ENCODE measurements at regions not wholly inside any gene's neighbourhood (a gene's known extent, or its start where the extent isn't known, plus 50 kb on each side); places are given as distances from the start of the nearest gene placed in this dataset.

DNA sequence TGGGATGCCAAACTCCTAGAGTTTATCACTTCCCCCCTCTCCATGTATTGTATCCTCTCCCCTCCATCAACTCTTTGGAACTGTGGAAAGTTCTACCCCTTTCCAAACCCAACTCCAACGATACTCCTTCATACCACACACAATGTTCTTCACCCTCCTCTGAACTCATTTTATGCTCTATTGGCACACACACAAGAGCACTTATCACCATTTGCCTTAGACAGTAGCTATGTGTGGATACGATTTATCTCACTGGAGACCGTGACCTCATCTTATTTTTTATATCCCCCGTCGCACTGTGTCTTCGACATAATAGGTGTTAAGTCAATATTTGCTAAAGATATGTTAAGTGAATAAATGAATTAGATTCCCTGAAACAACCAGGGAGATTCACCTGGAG, 316.5 kb upstream of the PROK2 start:
- DNase-seq (ENCODE audit: low spot score) = no peak
- TF ChIP-seq, protein P1, sequence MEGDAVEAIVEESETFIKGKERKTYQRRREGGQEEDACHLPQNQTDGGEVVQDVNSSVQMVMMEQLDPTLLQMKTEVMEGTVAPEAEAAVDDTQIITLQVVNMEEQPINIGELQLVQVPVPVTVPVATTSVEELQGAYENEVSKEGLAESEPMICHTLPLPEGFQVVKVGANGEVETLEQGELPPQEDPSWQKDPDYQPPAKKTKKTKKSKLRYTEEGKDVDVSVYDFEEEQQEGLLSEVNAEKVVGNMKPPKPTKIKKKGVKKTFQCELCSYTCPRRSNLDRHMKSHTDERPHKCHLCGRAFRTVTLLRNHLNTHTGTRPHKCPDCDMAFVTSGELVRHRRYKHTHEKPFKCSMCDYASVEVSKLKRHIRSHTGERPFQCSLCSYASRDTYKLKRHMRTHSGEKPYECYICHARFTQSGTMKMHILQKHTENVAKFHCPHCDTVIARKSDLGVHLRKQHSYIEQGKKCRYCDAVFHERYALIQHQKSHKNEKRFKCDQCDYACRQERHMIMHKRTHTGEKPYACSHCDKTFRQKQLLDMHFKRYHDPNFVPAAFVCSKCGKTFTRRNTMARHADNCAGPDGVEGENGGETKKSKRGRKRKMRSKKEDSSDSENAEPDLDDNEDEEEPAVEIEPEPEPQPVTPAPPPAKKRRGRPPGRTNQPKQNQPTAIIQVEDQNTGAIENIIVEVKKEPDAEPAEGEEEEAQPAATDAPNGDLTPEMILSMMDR (IDR thresholded peaks at IDR 0.05) = no peak
- no peaks in the 10 kb centered on the region for H3K27me3 ChIP-seq
- no peaks in the 10 kb centered on the region for H3K36me3 ChIP-seq
- H3K4me3 ChIP-seq = no peak overlapping the region
- no peak overlapping the region for H3K27ac ChIP-seq
- no peaks in the 10 kb centered on the region for H3K9me3 ChIP-seq
- peaks cover 0 to 21% of the 10 kb centered on the region in 2 donors for H3K4me1 ChIP-seq

DNA sequence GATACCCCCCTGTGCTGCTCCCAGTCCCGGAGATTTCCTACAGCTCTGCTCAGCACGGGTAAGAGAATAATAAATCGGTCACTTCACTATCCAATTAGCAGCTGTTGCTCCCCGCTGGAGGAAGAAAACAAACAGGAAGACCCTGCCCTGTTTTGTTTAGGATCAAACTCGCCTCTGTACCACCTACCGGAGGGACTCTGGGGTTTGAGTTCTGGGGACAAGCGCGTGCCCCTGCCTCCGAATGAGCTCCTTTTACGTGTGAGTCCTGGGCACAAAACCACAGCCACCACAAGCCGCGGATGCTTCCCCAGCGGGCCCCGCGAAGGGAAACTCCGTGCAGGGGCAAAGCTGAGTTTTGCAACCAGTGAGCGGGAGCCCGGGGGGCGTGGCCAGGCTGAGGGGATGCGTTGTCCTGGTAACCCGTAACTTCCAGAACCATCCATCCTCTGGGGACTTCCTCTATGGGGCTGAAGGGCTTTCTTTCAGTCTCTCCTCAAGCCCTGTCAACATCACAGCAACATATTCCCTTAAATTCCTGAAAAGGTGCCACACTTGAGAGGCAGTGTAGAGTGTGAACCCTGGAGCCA, 315.7 kb upstream of the PROK2 start:
- no peak overlapping the region for H3K27ac ChIP-seq
- peak; percentile 88 for DNase-seq (ENCODE audit: low spot score)
- TF ChIP-seq, protein P1 (IDR thresholded peaks at IDR 0.05) = no peak

DNA sequence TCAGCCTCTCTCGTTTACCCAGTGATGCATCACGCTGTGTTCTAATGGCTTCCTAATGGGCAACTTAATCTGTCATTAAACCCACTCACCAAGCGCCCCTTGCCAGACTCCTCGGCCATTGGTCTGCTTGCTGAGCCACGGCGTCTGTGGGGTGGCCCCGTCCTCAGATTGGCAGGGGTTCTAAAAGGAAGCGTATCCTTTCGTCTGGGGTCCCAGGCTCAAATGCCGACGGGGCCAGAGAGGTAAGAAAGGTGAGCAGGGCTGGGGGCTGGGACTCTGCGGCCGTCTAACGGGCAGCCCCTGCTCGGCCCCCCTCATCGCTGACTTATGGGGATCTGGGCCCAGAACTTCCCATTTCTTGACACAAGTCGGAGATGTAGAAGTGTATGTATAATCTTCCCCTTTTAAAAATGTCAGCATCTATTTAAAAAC, 315.1 kb upstream of the PROK2 start:
- Histone ChIP-seq H3K9me3 (no peaks in the 10 kb centered on the region), H3K36me3 (no peaks in the 10 kb centered on the region), H3K27ac (no peak overlapping the region), H3K4me1 (peaks cover 0 to 21% of the 10 kb centered on the region in 2 donors), H3K27me3 (no peaks in the 10 kb centered on the region), H3K4me3 (peak overlapping the region; percentile 7 to 37)
- DNase-seq (ENCODE audit: low spot score) = no peak
- TF ChIP-seq, protein P1 (IDR thresholded peaks at IDR 0.05) = no peak

More for the DNA sequence above, 315.7 kb upstream of the PROK2 start:
- Histone ChIP-seq H3K27me3 (no peaks in the 10 kb centered on the region), H3K4me3 (peak overlapping the region; percentile 7 to 37), H3K36me3 (no peaks in the 10 kb centered on the region), H3K4me1 (peaks cover 0 to 21% of the 10 kb centered on the region in 2 donors), H3K9me3 (no peaks in the 10 kb centered on the region)

DNA sequence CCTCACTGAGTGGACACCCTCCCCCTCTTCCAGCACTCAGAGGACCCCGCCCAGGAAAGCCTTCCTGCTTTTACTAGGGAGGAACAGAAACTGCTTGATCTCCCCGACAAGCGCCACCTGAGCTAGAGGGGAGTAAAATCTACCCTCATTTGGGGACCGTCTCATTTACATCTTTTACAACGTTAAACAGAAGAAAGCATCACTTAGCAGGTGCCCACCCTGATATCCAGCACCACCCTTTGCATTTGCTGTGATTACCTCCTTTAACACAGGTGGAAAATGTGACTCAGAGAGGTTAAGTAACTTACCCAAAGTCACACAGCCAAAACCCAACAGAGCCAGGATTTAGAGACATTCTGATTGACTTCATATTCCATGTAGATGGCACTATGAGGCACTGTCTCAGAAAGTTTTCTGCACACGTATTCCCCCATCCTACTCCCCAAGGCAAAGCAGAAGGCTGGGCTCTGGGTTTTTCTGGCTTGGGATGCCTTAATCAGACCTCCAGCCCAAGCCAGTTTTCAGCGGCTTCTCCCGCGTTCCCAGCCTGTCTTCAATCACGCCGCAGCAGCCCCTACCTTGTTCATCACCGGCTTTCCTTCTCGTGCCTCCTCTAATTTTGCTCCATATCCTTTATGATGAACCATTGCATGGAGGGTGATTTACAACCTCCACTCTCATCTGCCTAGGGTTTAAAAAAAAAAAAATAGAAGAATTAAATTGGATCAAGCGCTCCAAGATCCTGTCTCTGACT, 314.6 kb upstream of the PROK2 start:
- H3K9me3 ChIP-seq = no peaks in the 10 kb centered on the region
- no peak for DNase-seq (ENCODE audit: low spot score)
- no peaks in the 10 kb centered on the region for H3K36me3 ChIP-seq
- H3K4me3 ChIP-seq = no peak overlapping the region
- no peaks in the 10 kb centered on the region for H3K27me3 ChIP-seq
- peaks cover 0 to 21% of the 10 kb centered on the region in 2 donors for H3K4me1 ChIP-seq
- no peak overlapping the region for H3K27ac ChIP-seq
- TF ChIP-seq, protein P1 (IDR thresholded peaks at IDR 0.05) = no peak

DNA sequence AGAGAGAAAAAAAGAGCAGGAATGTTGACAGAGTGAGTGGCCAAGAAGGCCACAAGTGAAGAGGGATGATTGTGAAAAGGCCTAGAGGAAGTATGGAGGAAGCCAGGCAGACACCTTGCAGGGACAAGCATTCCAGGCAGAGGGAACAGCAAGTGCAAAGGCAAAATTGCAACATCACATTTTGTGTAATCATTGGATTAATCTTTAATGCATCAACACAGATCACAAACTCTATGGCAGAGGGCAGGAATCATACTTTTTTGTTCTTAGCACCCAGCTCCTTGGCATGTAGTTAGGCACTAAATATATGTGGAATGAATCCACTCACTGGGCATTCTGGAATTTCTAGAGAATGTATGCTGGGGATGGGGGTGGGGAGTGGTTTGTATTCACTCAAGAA, 312.1 kb upstream of the PROK2 start:
- Histone ChIP-seq H3K27me3 (no peaks in the 10 kb centered on the region), H3K27ac (no peak overlapping the region), H3K9me3 (no peaks in the 10 kb centered on the region), H3K4me1 (peaks cover 0 to 16% of the 10 kb centered on the region in 2 donors), H3K4me3 (no peak overlapping the region), H3K36me3 (no peaks in the 10 kb centered on the region)
- TF ChIP-seq, protein P1 (IDR thresholded peaks at IDR 0.05) = no peak
- no peak for DNase-seq (ENCODE audit: low spot score)

Data from right atrium auricular region (tissue), 2 donors.